Midbrain (tissue), 1 donor: ENCODE measurements at regions not wholly inside any gene's neighbourhood (a gene's known extent, or its start where the extent isn't known, plus 50 kb on each side); places are given as distances from the start of the nearest gene placed in this dataset.

Experiments
- DNase-seq: peaks from one replicate; lab custom pipeline; 2025; lab: John Stamatoyannopoulos, UW

GRCh38 chr1:72649211-72649888 lies 367.0 kb upstream of the NEGR1 start:
- DNase-seq, result no peak

DNA sequence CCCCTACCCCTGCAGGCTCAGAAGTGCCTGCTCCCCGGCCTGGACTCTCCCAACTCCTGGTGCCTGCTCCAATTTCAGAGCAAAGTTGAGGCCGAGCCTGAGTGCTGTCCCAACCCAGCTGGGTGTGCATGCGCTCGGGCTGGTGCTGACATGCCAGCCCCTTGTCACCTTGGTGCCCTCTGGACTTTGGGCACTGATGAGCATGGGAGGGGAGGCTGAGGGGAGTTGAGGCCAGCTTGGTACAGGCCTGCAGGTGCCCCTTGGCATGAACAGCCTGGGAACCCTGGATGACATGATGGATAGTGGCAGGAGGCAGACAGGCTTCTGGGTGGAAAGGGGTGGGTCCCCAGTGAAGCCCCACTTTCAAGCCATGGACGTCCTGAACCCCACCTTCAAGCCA lies 366.1 kb upstream of the NEGR1 start:
- DNase-seq, result no peak

DNA sequence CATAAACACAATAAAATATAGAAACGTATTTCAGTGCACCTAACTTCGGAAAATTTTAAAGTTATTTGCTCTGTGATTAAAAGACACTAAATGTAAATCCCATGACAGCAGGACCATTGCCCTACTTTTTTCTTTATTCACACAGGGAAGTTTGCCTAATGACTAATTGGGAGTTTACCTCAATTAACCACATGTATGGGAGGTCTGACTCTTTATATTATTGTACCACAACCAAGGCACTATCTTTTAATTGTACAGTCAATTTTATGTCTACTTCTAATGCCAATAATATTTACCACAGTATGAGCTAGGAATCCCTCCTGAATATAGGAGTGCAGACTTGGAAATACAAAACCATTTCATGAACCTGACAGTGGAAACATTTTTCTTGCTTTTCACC lies 360.8 kb upstream of the NEGR1 start:
- no peak for DNase-seq

- no peak for DNase-seq
Measured at GRCh38 chr1:72637593-72637992, 355.3 kb upstream of the NEGR1 start.

GRCh38 chr1:72636631-72637030 lies 354.3 kb upstream of the NEGR1 start:
- no peak for DNase-seq

- no peak for DNase-seq
Measured at GRCh38 chr1:72635719-72636118, 353.4 kb upstream of the NEGR1 start.

- no peak for DNase-seq
Measured at GRCh38 chr1:72634946-72635345, 352.6 kb upstream of the NEGR1 start.

DNA sequence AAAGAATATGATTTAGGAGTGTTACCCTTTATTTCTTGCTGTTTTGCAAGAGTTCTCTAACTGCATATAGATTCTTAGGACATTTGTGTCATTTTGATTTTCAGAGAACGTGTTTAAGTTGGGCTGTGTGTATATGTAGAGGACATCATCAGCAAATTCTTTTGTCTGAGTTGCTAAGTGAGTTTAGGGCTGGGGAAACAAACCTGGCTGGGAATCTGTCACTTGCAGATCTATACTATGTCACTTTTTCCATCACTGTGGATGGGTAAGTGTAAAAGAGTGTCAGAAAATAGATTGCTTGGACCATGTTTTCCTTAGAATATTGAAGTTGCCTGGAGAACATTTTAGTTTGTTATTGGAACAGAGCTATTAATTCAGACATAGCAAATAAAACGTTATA lies 349.1 kb upstream of the NEGR1 start:
- DNase-seq, result no peak

GRCh38 chr1:72623299-72623708 lies 341.0 kb upstream of the NEGR1 start:
- peak; percentile 51 for DNase-seq

DNA sequence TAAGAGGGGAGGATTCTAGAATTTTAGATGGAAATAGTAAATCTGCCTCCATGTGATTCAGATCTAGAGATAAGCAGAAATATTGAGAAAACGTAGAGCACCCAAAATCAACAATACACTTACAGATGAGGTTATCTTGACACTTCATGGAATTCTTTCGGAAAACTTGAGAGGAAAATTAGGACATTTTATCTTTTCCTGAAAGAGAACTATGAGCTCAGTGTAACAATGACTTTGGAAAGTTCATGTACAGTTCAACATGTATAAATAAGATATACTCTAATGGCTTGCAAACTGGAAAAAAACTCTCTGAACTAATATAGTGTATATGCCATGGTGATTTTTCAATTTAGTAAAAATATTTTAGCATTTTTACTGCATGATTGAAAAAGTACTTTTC lies 338.1 kb upstream of the NEGR1 start:
- DNase-seq, result no peak

DNA sequence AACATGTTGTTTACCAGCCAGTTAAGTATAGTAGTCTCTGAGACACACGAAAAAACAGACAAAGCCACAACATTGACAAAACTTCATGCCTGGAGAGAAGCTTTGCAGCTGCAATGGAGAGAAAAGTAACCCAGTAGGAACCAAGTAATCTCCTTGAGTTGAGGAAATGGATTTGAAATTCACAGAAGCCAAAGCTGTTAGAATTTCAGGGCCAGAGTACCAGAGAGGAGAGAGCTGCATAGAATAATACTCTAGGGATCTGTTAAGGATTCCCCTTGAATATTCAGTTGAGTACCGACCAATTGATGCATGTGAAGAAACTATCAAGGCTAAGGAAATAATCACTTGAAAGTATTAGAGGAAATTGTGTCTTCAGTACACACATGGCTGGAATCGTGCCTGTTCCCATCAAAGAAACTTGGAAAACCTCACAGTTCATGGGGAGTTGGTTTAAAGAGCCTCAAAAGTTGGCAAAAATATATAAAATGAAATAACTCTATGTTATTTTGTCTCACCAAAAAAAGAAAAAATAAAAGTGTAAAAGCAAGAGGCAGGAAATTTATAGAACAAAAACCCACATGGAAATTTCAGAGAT lies 324.0 kb upstream of the NEGR1 start:
- no peak for DNase-seq

DNA sequence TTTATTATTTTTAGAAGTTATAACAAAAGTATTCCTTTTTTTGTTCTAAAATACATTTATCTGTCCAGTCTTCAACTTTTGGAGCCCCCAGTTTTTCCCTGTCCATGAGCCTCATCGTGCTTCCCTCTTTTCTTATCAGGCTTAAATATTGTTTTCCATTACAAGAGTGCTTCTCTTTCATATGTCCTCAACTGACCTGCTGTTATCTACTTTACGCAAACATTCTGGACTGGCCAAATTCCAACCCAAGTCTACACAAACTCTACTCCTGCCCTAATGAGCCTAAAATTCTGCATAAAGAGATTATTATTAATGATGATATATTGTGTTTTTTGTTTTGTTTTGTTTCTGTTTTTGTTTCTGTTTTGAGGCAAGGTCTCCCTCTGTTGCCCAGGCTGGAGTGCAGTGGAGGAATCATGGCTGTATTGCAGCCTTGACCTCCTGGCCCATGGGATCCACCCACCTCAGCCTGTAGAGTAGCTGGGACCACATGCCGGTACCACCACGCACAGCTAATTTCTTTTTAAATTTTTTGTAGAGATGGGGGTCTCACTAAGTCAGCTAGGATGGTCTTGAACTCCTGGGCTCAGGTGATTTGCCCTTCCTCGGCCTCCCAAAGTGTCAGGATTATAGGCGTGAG lies 318.8 kb upstream of the NEGR1 start:
- DNase-seq, result no peak

GRCh38 chr1:72586023-72586685 lies 303.8 kb upstream of the NEGR1 start:
- no peak for DNase-seq

- no peak for DNase-seq
Measured at GRCh38 chr1:72579629-72580028, 297.3 kb upstream of the NEGR1 start.

GRCh38 chr1:72570815-72571214 lies 288.5 kb upstream of the NEGR1 start:
- DNase-seq, result no peak

DNA sequence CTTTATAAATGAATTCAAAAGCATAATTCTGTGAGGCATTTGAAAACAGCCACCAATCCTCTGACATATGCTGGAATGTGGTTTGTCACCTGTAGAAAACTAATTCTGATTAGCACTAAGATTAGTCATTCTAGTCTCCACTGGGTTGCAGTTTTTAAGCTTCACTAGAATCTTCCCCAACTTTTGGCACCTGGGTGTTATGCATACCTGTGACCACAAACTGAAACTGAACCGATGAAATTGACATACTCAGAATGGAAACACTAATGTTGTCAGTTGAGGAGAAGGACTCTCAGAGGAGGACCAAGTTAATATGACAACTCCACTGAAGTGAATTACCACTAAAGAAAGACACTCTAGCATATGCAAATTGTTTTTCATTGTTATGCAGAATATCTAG lies 285.8 kb upstream of the NEGR1 start:
- no peak for DNase-seq

GRCh38 chr1:72567521-72567920 lies 285.2 kb upstream of the NEGR1 start:
- peak; percentile 41 for DNase-seq

DNA sequence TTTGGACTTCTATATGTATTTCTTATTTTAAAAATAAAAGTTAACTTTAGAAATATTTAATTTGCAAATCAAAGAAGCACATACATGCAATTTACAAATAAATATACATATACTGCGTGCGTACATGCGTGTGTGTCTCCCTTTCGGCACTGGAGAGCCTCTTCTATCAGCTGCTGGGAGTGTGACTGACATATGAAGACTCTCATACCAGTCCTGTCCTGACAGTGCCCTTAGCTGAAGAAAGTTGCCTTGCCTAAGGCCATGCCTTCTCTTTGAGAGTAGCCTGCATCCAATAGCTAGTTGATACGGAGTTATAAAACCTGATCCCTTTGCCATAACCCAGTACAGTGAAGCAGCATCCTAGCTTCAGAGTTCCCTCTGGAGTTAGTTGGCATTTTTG lies 282.4 kb upstream of the NEGR1 start:
- DNase-seq, result no peak

- peak; percentile 17 for DNase-seq
Measured at GRCh38 chr1:72557446-72558049, 275.2 kb upstream of the NEGR1 start.

DNA sequence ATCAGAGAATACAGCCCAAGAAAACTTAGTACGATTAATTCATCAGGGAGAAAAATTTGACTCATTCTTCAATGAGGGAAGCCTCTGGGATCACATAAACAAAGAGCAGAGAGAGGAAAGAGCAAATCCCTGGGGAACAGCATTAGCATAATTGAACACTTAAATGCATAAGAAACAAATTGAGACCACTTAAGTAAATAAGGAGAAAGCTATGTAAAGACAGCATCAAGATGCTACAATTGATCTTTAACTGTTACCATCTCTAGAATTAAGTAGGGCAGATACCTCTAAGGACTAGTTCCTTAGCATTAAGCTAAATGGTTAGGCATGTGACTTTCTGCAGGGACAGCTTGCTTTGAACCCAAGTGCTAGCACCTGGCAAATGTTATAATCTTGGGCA lies 265.1 kb upstream of the NEGR1 start:
- no peak for DNase-seq

DNA sequence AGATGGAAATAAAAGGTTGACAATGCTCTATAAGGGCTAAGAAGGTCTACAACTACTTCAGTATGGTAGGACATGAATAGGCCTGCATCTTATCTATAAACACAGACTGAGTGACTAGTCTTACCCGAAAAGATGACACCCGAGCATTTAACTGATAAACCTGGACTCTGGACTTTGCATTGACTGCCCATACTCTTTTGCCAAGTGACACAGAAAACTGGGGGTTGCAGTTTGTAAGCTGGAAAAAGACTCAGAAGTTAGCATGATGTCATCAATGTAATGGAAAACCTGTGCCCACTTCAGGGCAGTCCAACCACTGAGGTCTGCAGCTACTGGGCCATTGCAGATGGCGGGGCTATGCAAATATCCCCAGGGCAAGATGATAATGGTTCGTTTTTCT lies 258.3 kb upstream of the NEGR1 start:
- no peak for DNase-seq

GRCh38 chr1:72535470-72535869 lies 253.1 kb upstream of the NEGR1 start:
- DNase-seq, result no peak

DNA sequence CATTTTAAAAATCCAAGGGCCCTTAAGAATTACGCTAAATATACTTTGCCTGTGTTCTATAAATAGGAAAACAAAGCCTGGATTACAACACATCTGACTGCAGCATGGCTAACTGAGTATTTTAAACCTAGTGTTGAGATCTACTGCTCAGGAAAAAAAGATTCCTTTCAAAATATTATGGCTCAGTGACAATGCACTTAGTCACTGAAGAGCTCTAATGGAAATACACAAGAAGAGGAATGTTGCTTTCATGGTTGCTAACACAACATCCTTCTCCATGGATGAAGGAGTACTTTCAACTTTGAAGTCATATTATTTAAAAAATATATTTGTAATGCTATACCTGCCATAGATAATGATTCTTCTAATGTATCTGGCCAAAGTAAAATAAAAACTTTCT lies 248.3 kb upstream of the NEGR1 start:
- DNase-seq, result no peak
